Uterus (tissue), 3 donors: ENCODE measurements at regions not wholly inside any gene's neighbourhood (a gene's known extent, or its start where the extent isn't known, plus 50 kb on each side); places are given as distances from the start of the nearest gene placed in this dataset.
"Not testable (repeated sequence)": the region's sequence is repeated elsewhere in the genome, so short reads cannot be mapped to it uniquely, and the experiment has no call there.

ENCODE experiments used
- DNase-seq, 2 donors: peaks; one replicate each; pipeline ENCODE4 v3.0.0-alpha.2; 2019 to 2020
- H3K27ac ChIP-seq, 2 donors: fragments of 200-600 bp; sonication (generic); 1 replicate in 1 of 2; 2 replicates in 1 of 2; pipeline ENCODE4 v1.5.1; 2016 to 2018
- H3K27me3 ChIP-seq, 2 donors: fragments of 200-600 bp; sonication (generic); one replicate each; pipeline ENCODE4 v1.5.1; 2018 to 2019; ENCODE audit warnings: control low read depth in 1 of 2
- H3K36me3 ChIP-seq, 2 donors: fragments of 200-600 bp; sonication (generic); one replicate each; pipeline ENCODE4 v1.5.1; 2019; ENCODE audit warnings: control low read depth in 1 of 2
- H3K4me1 ChIP-seq, 2 donors: fragments of 200-600 bp; sonication (generic); one replicate each; pipeline ENCODE4 v1.5.1; 2018 to 2019; ENCODE audit warnings: control low read depth in 1 of 2
- H3K4me3 ChIP-seq, 2 donors: fragments of 200-600 bp; sonication (generic); 1 replicate in 1 of 2; 2 replicates in 1 of 2; pipeline ENCODE4 v1.5.1; 2018 to 2019; ENCODE audit warnings: mild to moderate bottlenecking in 1 of 2
- H3K9me3 ChIP-seq, 2 donors: fragments of 200-600 bp; sonication (generic); one replicate each; pipeline ENCODE4 v1.5.1; 2019; ENCODE audit warnings: control low read depth in 1 of 2
- POLR2A ChIP-seq, 2 donors: fragments of 450-650 bp; IDR thresholded peaks; one replicate each; pipeline ENCODE4 v1.6.1; 2016; ENCODE audit warnings: antibody characterized with exemption in 2 of 2, mild to moderate bottlenecking in 1 of 2, moderate library complexity in 1 of 2
- intact Hi-C: fragments of 100-400 bp; cut with DNase I; formaldehyde crosslinking; loops from one replicate; pipeline ENCODE4 v1.15.1; 2023; ENCODE audit warnings: low total_unique reads
- TF ChIP-seq, protein P1 (sequence below), 4 experiments: fragments of 200-600 bp in 2 of 4; fragments of 450-650 bp in 2 of 4; sonication (generic) in 2 of 4; IDR thresholded peaks; one replicate each; pipeline ENCODE4 v1.5.1; 2016 to 2019; ENCODE audit warnings: antibody characterized with exemption in 4 of 4, mild to moderate bottlenecking in 2 of 4, moderate library complexity in 1 of 4
- donor health status: DM: yes; HTN: yes; CAD: no.

GRCh38 chr11:34806875-34807274, 109.3 kb downstream of the APIP start:
- Histone ChIP-seq H3K4me1 (no peaks in the 10 kb centered on the region), H3K36me3 (no peaks in the 10 kb centered on the region), H3K9me3 (no peaks in the 10 kb centered on the region), H3K27me3 (no peaks in the 10 kb centered on the region), H3K4me3 (no peak overlapping the region), H3K27ac (no peak overlapping the region)
- no peak for DNase-seq
- TF ChIP-seq, protein P1, sequence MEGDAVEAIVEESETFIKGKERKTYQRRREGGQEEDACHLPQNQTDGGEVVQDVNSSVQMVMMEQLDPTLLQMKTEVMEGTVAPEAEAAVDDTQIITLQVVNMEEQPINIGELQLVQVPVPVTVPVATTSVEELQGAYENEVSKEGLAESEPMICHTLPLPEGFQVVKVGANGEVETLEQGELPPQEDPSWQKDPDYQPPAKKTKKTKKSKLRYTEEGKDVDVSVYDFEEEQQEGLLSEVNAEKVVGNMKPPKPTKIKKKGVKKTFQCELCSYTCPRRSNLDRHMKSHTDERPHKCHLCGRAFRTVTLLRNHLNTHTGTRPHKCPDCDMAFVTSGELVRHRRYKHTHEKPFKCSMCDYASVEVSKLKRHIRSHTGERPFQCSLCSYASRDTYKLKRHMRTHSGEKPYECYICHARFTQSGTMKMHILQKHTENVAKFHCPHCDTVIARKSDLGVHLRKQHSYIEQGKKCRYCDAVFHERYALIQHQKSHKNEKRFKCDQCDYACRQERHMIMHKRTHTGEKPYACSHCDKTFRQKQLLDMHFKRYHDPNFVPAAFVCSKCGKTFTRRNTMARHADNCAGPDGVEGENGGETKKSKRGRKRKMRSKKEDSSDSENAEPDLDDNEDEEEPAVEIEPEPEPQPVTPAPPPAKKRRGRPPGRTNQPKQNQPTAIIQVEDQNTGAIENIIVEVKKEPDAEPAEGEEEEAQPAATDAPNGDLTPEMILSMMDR (IDR thresholded peaks at IDR 0.05): no peak
- TF ChIP-seq POLR2A (IDR thresholded peaks at IDR 0.05): no peak
- intact Hi-C loops: no loop called here

- Histone ChIP-seq H3K4me3 (no peak overlapping the region), H3K4me1 (no peaks in the 10 kb centered on the region), H3K9me3 (no peaks in the 10 kb centered on the region), H3K27me3 (no peaks in the 10 kb centered on the region), H3K36me3 (no peaks in the 10 kb centered on the region), H3K27ac (no peak overlapping the region)
- DNase-seq: no peak
- intact Hi-C loops: no loop called here
- TF ChIP-seq, protein P1 (IDR thresholded peaks at IDR 0.05): no peak
- no peak for TF ChIP-seq POLR2A (IDR thresholded peaks at IDR 0.05)
Measured at GRCh38 chr11:34805937-34806336, 110.2 kb downstream of the APIP start.

DNA sequence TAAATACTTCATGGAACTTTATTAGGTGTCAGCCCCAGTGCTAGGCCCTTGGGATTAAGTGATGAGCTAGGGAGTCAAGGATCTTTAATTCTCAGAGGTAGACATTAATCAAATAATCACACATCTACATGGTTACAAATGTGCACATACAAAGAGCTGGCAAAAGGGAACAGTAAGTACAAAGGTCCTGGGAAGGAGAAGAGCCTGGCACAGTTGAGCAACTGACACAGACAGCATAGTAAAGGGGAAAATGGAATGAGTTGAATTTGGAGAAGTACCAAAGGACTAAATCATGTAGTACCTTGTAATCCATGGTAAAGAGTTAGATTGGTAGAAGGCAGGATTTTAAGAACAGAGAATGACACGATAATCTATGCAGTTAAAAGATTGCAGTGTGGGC, 116.3 kb downstream of the APIP start:
- DNase-seq: no peak
- Histone ChIP-seq H3K4me3 (no peak overlapping the region), H3K27me3 (no peaks in the 10 kb centered on the region), H3K9me3 (no peaks in the 10 kb centered on the region), H3K4me1 (no peaks in the 10 kb centered on the region), H3K36me3 (no peaks in the 10 kb centered on the region), H3K27ac (no peak overlapping the region)
- TF ChIP-seq, protein P1 (IDR thresholded peaks at IDR 0.05): no peak
- no peak for TF ChIP-seq POLR2A (IDR thresholded peaks at IDR 0.05)
- intact Hi-C loops: no loop called here

DNA sequence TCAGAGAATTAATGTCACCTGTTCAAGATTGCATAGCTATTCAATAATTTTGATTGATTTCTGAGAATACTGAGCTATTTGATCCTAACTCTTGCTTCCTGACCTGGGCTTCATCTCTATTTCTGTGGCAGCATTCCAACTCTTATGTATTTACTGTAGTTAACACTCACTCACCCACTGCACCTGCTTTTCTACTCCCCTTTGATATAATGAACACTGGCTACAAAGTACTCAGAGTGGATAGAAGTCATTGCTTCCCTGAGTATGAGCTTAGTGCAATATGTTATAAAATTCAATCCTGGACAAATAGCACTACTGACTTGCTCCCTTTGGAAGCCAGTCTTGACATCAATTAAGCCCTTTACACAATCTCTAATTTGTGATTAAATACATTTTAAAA, 117.2 kb downstream of the APIP start:
- no peaks in the 10 kb centered on the region for H3K27me3 ChIP-seq
- TF ChIP-seq, protein P1 (IDR thresholded peaks at IDR 0.05): no peak
- TF ChIP-seq POLR2A (IDR thresholded peaks at IDR 0.05): no peak
- no peak overlapping the region for H3K27ac ChIP-seq
- H3K9me3 ChIP-seq: no peaks in the 10 kb centered on the region
- no peak for DNase-seq
- H3K4me3 ChIP-seq: no peak overlapping the region
- no peaks in the 10 kb centered on the region for H3K36me3 ChIP-seq
- no peaks in the 10 kb centered on the region for H3K4me1 ChIP-seq
- intact Hi-C loops: no loop called here

GRCh38 chr11:34797497-34797896, 118.7 kb downstream of the APIP start:
- H3K27me3 ChIP-seq, H3K4me1 ChIP-seq, H3K9me3 ChIP-seq, H3K27ac ChIP-seq, DNase-seq, intact Hi-C loops, H3K36me3 ChIP-seq, H3K4me3 ChIP-seq: not testable (repeated sequence)

DNA sequence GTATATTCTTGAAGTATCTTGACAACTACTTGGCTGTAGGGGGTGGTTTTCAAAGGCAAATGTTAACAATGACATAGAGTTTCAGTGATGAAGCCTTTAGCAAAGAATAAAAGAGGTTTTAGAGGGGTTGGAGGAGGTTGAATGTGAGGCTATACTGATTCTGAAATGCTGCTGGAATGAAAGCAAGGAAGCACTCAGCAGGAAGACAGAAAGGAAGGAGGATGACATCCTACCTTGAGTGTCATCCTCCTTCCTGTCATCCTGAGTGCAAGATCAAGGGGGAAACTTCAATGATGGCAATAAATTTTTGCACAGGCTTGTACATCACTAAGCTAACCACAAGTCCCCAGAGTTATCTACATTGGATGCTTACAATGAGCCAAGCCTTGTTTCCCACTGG, 120.5 kb downstream of the APIP start:
- H3K9me3 ChIP-seq: no peaks in the 10 kb centered on the region
- H3K36me3 ChIP-seq: no peaks in the 10 kb centered on the region
- no peak for TF ChIP-seq POLR2A (IDR thresholded peaks at IDR 0.05)
- TF ChIP-seq, protein P1 (IDR thresholded peaks at IDR 0.05): no peak
- H3K4me1 ChIP-seq: no peaks in the 10 kb centered on the region
- H3K27ac ChIP-seq: no peak overlapping the region
- intact Hi-C loops: no loop called here
- DNase-seq: no peak
- no peaks in the 10 kb centered on the region for H3K27me3 ChIP-seq
- no peak overlapping the region for H3K4me3 ChIP-seq
